OCI-LY7 (cell line): ENCODE measurements at regions not wholly inside any gene's neighbourhood (a gene's known extent, or its start where the extent isn't known, plus 50 kb on each side); places are given as distances from the start of the nearest gene placed in this dataset.

ENCODE experiments used
- BruUV-seq: library from RNA; stranded (reverse); fragments of 400-500 nt; replicated peaks from 2 replicates; lab custom pipeline; 2021; lab: Mats Ljungman, UMichigan
- CTCF ChIA-PET: fragments of 300-600 bp; sonication (Branson Sonifier 250); formaldehyde crosslinking; loops from one replicate; lab custom pipeline; 2022; ENCODE audit warnings: antibody characterized with exemption; ENCODE audit not compliant: unreplicated experiment; lab: Charles Lee
- POLR2A ChIA-PET: fragments of 300-600 bp; sonication (Branson Sonifier 250); formaldehyde crosslinking; loops from one replicate; lab custom pipeline; 2022; ENCODE audit warnings: antibody characterized with exemption; lab: Charles Lee
- DNase-seq: peaks from one replicate; pipeline ENCODE4 v3.0.0-alpha.2; 2015; ENCODE audit warnings: low spot score
- H2AFZ ChIP-seq: fragments of 200-600 bp; sonication (generic), shearing (Covaris generic); 2 replicates; pipeline ENCODE4 v1.6.1; 2014; ENCODE audit warnings: mild to moderate bottlenecking, antibody characterized with exemption, low read length, moderate library complexity
- H3K27ac ChIP-seq: fragments of 200-600 bp; sonication (generic); 2 replicates; pipeline ENCODE4 v1.5.1; 2014; ENCODE audit warnings: mixed run types, low read depth, mild to moderate bottlenecking, moderate library complexity, low read length, inconsistent platforms; ENCODE audit not compliant: poor library complexity, severe bottlenecking
- H3K36me3 ChIP-seq: fragments of 200-600 bp; sonication (generic); 2 replicates; pipeline ENCODE4 v1.6.1; 2014; ENCODE audit warnings: mild to moderate bottlenecking, antibody characterized with exemption, low read length, moderate library complexity, mixed read lengths; ENCODE audit not compliant: insufficient read depth
- H3K4me1 ChIP-seq: fragments of 200-600 bp; sonication (generic); 2 replicates; pipeline ENCODE4 v1.5.1; 2014; ENCODE audit warnings: mild to moderate bottlenecking, low read length; ENCODE audit not compliant: insufficient read depth, poor library complexity, severe bottlenecking
- H3K4me2 ChIP-seq: fragments of 200-600 bp; sonication (generic); 2 replicates; pipeline ENCODE4 v1.6.1; 2014; ENCODE audit warnings: mild to moderate bottlenecking, low read length
- H3K4me3 ChIP-seq: fragments of 200-600 bp; sonication (generic); 2 replicates; pipeline ENCODE4 v1.5.1; 2014; ENCODE audit warnings: mild to moderate bottlenecking, low read depth, low read length; ENCODE audit not compliant: poor library complexity, severe bottlenecking
- H3K79me2 ChIP-seq: fragments of 200-600 bp; sonication (generic); 2 replicates; pipeline ENCODE4 v1.6.1; 2016; ENCODE audit warnings: low read depth, mild to moderate bottlenecking, low read length, moderate library complexity, mixed read lengths; ENCODE audit not compliant: insufficient read depth
- H3K9me2 ChIP-seq: fragments of 200-600 bp; sonication (generic); 2 replicates; pipeline ENCODE4 v1.6.1; 2016; ENCODE audit warnings: mild to moderate bottlenecking, low read length, mixed read lengths; ENCODE audit not compliant: insufficient read depth
- H3K9me3 ChIP-seq: fragments of 200-600 bp; sonication (generic); 2 replicates; pipeline ENCODE4 v1.6.1; 2014; ENCODE audit warnings: mild to moderate bottlenecking, mixed run types, low read length, mixed read lengths
- H4K20me1 ChIP-seq: fragments of 200-600 bp; sonication (generic); 2 replicates; pipeline ENCODE4 v1.6.1; 2014; ENCODE audit warnings: mild to moderate bottlenecking, antibody characterized with exemption, low read length, moderate library complexity, mixed read lengths; ENCODE audit not compliant: insufficient read depth
- CTCF ChIP-seq: fragments of 200-600 bp; sonication (generic); conservative IDR thresholded peaks from 2 replicates; pipeline ENCODE4 v1.5.1; 2014; ENCODE audit warnings: mild to moderate bottlenecking, antibody characterized with exemption, low read length, moderate library complexity, mixed read lengths
- EZH2phosphoT487 ChIP-seq: fragments of 200-600 bp; sonication (generic); IDR thresholded peaks from 2 replicates; pipeline ENCODE4 v1.6.1; 2018; ENCODE audit warnings: low read depth, borderline replicate concordance, mild to moderate bottlenecking, mixed run types, antibody characterized with exemption, low read length, moderate library complexity, mixed read lengths
- intact Hi-C: fragments of 100-400 bp; cut with micrococcal nuclease; formaldehyde crosslinking; loops from one replicate; pipeline ENCODE4 v1.10.0; 2022; ENCODE audit not compliant: unreplicated experiment

DNA sequence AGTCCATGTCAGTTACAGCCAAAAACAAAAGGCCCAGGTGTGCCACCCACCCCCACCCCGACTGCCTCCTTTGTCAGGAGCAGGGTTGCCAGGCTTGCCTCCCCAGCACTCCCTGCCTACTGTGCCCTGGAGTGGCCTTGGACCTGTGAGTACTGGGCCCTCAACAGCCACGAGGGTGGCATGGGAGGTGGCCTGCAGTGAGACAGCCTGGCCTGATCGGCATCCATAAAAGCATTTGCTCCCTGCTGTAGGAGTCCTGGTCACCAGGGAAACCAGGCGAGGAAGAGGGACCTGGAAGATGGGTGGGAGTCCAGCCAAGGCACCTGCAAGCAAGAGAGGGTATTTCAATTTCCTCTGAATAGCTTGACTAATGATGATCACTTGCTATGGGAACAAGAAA, 56.4 kb upstream of the KCNMB2 start:
- Histone ChIP-seq H3K9me2 (no peaks in the 10 kb centered on the region), H4K20me1 (no peaks in the 10 kb centered on the region), H2AFZ (no peak overlapping the region), H3K4me3 (no peak overlapping the region), H3K36me3 (no peaks in the 10 kb centered on the region), H3K27ac (no peak overlapping the region), H3K9me3 (no peaks in the 10 kb centered on the region), H3K4me2 (no peak overlapping the region), H3K4me1 (no peaks in the 10 kb centered on the region), H3K79me2 (no peaks in the 10 kb centered on the region)
- intact Hi-C loops = no loop called here
- BruUV-seq = no TSS peak
- no peak for TF ChIP-seq EZH2phosphoT487
- no peak for TF ChIP-seq CTCF
- no peak for DNase-seq
- POLR2A ChIA-PET = interaction anchor here (1.5 kb wide), 1 partner anchor 15 kb away, joined by 3 read pairs; no protein-coding TSS in a partner anchor
- CTCF ChIA-PET = no interaction called here

- Histone ChIP-seq H3K79me2 (no peaks in the 10 kb centered on the region), H3K9me3 (no peaks in the 10 kb centered on the region), H3K36me3 (no peaks in the 10 kb centered on the region), H3K27ac (no peak overlapping the region), H2AFZ (no peak overlapping the region), H3K4me1 (no peaks in the 10 kb centered on the region), H3K4me3 (no peak overlapping the region), H3K9me2 (no peaks in the 10 kb centered on the region), H3K4me2 (no peak overlapping the region), H4K20me1 (no peaks in the 10 kb centered on the region)
- ChIA-PET POLR2A (interaction anchor here (1.5 kb wide), 1 partner anchor 16 kb away, joined by 3 read pairs; no protein-coding TSS in a partner anchor), CTCF (no interaction called here)
- TF ChIP-seq CTCF (no peak), EZH2phosphoT487 (no peak)
- intact Hi-C loops = no loop called here
- no TSS peak for BruUV-seq
- DNase-seq = no peak
Measured at GRCh38 chr3:178480274-178480673, 56.0 kb upstream of the KCNMB2 start.

DNA sequence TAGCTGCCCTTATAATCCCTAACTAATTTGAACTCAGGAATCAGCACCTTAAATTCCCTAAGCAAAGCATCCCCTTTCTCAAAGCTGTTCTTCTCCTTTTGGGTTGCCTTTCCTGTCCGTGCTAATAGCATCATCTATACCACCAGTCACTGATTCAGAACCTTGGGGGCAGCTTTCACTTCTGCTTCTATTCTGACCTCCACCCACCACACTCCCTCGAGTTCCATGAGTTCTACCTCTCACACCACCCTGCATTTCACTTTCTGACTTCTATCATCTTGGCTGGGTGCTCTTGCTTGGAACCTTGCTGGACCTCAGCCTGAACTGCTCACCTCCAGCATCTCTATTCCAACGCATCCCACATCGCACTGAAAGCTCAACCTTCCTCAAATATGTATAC, 55.4 kb upstream of the KCNMB2 start:
- ChIA-PET POLR2A (interaction anchor here (0.6 to 1.5 kb wide), 3 partner anchors 8 to 378 kb away, joined by 3 read pairs; no protein-coding TSS in a partner anchor), CTCF (no interaction called here)
- DNase-seq = no peak
- no TSS peak for BruUV-seq
- Histone ChIP-seq H3K9me2 (no peaks in the 10 kb centered on the region), H4K20me1 (no peaks in the 10 kb centered on the region), H2AFZ (no peak overlapping the region), H3K4me1 (no peaks in the 10 kb centered on the region), H3K79me2 (no peaks in the 10 kb centered on the region), H3K4me3 (no peak overlapping the region), H3K9me3 (no peaks in the 10 kb centered on the region), H3K36me3 (no peaks in the 10 kb centered on the region), H3K27ac (no peak overlapping the region), H3K4me2 (no peak overlapping the region)
- TF ChIP-seq EZH2phosphoT487 (no peak), CTCF (no peak)
- intact Hi-C loops = no loop called here
